SKM-1 (cell line): ENCODE measurements at regions not wholly inside any gene's neighbourhood (a gene's known extent, or its start where the extent isn't known, plus 50 kb on each side); places are given as distances from the start of the nearest gene placed in this dataset.
"Not testable (repeated sequence)": the region's sequence is repeated elsewhere in the genome, so short reads cannot be mapped to it uniquely, and the experiment has no call there.

Experiments used
- DNase-seq: peaks from one replicate; lab custom pipeline; 2025; ENCODE audit not compliant: unreplicated experiment; lab: John Stamatoyannopoulos, UW

DNA sequence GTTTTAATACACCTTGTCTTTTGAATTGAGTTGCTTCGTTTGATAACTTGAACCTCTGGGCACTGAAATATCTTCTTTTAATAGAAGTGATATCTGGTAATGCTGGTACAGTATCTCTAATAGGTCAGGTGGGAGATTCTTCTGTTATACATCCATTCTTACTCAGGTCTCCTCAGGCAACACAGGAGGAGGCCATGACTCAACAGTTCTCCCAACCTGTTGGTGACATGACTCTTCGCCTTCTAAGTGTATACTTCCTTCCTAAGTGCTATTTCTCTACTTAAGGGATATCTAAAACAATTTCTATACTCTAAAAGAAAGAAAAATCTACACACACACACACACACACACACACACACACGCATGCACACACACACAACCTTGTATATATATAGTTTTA is 509.1 kb downstream of the PCNX1 start:
- no peak for DNase-seq

DNA sequence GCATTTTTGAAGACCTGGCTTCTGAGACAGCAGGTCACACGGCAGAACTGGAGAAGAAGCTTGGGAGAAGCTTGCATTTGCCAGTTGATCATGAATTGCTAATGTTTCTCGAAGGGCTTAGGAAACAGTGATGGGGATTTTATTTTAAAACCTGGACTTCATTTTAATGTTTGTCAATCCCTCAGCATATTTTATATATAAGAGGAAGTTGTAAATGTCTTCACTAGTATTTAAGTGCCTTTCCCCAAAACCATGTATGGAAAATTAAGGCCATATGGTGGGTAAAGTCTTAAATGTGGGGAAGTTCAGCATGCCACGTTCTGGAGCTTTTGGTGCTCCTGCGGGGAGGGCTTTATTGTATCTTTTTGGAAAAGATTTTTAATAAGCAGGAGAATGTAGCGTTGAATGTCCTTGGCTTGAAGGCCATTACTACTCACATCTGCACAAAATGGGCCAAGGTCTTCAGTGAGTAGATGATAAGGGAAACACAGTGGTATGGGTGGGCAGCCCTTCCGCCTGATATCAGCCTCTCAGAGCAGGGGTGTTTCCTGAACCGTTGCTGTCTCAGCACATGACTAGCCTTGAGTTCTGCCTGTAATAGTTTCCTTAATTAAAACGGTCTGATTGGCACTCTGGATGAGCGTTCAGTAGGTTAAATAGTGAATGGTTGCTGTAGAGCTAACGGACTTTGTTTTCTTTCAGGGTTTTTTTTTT is 511.4 kb downstream of the PCNX1 start:
- DNase-seq = no peak

DNA sequence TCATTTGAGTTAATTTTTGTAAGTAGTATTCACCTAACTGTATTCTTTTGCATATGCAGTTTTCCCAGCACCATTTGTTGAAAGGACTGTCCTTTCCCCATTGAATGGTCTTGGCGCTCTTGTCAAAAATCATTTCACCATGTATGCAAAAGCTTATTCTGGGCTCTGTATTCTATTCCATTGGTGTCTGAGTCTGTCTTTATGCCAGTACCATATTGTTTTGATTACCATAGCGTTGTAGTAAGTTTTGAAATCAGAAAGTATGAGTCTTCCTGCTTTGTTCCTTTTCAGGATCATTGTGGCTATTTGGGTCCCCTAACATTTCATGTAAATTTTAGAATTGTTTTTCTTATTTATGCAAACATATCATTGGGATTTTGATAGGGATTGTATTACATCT is 508.7 kb upstream of the RGS6 start:
- no peak for DNase-seq

DNA sequence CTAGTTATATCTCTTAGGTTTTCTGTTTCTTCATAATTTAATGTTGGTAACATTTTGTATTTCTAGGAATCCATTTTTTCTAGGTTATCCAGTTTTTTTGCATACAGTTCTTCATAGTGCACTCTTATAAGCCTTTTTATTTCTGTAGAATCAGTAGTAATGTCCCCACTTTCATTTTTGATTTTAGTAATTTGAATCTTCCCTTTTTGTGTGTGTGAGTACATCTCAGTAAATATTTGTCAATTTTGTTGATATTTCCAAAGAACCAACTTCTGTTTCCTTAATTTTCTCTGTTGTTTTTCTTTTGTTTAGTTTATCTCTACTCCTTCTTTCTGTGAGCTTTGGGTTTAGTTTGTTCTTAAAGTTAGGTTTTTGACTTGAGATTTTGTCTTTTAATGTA is 507.3 kb upstream of the RGS6 start:
- no peak for DNase-seq

DNA sequence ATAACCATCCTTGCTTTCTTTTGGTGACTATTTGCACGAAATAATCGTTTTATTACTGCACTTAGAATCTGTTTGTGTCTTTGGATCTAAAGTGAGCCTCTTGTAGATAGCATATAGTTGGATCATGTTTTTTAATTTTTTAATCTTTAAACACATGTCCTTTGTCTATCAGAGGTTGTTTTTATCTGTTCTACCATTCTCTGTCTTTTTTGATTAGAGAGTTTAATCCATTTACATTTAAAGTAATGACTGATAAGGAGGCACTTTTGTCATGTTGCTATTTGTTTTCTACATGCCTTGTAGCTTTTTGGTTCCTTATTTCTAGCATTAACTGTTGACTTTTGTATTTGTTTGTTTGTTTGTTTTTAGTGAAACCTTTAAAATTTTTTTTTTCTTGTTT is 506.2 kb upstream of the RGS6 start:
- no peak for DNase-seq

DNA sequence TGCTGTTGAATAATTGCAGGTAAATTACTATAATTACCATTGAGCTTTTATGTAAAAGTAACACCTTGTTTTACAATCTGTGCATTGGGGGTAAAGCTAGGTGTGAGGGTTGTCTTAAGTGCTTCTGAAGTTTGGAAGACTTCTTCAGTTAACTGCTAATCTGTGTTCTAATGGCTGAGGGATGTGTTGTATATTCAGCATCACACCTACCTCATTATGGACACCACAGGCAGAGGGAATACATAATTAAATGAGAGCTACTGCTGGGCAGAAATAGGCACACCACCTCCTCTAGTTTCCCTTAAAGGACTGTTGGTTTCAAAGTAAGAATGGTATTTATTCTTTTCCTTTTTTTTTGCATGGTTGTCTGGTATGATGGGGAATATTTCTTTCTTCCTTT is 502.3 kb upstream of the RGS6 start:
- no peak for DNase-seq

DNA sequence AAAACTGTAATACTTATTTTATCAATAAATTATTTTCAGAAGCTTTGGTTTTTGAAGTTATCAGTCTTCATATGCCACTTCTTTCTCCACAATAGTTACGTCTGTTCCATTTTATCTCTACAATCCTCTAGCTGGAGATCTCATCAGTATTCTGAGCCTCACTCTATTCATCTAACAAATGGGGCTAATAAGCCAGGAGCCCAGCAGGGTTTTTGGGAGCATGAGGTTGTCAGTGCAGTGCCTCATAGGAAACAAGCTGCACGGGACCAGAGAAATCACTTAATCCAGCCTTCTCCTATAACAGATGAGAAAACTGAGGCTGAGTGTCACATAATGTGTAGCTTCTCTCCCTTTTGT is 501.9 kb upstream of the RGS6 start:
- DNase-seq = no peak

DNA sequence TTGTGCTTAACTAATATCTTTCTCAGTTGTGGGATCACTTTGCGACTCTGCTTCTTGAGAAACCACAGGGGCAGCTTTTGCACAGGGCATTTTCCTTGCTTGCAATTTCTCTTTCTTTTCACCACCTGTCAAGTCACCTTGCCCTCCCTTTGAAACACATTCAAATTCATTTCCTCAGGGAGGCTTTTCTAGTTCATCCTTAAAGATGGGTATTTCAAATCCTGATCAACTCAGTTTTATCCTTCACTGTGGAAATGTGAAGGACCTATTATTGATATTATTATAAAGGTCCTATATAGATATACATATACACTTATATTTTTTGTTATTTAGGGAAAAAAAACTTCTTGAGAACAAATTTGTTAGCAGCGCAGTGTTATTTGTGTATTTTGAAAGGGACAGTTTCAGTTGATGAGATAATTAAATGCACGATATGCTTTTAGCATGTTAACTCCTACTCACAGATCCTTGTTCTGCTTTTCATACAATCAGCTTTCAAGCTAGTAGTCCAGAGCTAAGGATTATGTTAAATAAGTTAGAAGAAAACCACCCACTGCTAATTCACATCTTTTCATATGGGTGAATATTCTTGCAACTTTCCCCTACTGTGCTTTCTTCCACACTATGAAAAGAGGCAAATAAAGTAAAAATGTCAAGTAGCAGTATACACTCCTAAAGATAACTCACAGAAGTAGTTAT is 501.4 kb upstream of the RGS6 start:
- DNase-seq = no peak

DNA sequence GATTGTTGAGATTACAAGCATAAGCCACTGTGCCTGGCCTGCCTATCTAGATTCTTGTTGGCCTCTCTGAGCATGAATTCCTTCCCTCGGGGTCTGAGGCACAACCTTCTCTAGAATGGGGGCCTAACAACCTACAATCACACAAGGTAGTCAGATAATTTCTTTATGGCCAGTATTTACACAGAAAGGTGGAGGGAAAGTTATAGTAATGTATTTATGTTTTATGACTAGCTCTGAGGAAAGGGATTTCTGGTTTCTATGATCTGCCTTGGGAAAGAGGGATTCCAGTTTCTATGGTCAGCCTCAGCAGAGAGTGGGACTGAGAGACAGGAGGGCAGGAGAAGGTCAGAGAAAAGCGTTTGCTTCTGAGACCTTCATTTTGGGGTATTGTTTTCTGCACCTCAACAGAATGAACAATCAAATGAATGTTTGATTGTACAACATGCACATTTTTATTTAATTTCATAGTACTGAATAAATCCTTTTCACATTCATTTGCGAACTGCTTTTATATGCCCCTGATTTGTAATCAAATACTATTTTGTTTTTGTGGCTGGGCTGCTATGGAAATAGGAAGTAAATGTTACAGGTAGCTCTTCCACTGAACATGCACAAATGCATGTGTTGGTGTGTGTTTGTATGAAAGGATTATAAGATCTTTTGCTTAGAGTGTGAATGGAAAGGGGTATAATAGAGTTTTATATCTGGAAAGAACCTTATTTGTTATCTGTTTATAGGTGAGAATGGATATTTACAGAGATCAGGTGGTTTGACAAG is 499.7 kb upstream of the RGS6 start:
- DNase-seq = no peak

DNA sequence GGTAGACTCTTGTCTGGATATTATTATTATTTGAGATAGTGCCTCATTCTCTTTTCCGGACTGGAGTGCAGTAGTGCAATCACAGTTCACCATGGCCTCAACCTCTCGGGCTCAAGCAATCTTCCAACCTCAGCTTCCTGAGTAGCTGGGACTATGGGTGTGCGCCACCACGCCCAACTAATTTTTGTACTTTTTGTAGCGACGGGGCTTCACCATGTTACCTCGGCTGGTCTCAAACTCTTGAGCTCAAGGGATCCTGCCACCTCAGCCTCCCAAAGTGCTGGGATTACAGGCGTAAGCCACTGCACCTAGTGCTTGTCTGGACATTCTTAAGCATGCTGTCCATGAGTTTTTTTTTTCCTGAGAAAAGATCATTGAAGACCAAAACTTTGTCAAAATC is 498.9 kb upstream of the RGS6 start:
- no peak for DNase-seq

DNA sequence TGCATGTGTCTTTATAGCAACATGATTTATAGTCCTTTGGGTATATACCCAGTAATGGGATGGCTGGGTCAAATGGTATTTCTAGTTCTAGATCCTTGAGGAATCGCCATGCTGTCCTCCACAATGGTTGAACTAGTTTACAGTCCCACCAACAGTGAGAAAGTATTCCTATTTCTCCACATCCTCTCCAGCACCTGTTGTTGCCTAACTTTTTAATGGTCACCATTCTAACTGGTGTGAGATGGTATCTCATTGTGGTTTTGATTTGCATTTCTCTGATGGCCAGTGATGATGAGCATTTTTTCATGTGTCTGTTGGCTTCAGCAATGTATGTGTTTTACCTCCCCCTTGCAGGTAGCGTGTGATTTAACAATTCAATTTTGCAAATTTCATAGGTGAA is 496.6 kb upstream of the RGS6 start:
- DNase-seq = not testable (repeated sequence)

DNA sequence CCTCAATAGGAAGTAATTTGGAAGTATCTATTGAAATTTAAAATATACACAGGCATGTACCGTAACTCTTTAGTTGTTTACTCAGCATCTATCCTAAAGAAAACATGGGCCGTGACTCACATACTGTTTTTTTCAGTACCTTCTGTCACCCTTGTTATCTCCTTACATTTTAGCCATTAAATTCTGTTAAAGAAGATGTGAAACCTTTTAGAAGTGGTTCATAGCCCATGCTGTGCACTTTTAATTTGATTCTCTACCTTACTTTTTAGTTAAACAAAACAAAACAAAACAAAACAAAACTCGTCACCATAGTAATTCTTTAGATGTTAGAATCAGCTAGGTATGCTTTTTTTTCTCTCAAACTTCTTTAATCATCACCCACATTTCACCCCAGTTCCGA is 494.4 kb upstream of the RGS6 start:
- no peak for DNase-seq

DNA sequence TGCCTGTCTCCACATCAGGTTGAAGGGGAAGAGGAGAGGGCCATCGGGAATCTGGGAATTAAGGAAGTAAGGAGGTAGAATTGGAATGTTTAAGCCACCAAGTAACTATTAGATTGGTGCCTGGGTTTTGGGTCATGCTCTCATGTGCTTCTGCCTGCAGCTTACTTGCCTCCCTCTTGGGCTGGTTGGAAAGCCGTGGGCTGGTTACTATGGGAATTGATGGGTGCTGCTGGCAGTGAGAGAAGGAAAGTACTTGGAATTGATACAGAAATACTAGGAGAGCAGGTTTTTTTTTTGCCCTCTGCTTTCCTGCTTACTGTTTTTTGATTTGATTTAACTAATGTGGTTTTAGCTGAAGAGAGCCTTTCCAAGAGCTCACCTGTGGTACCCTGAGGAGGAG is 493.5 kb upstream of the RGS6 start:
- no peak for DNase-seq

DNA sequence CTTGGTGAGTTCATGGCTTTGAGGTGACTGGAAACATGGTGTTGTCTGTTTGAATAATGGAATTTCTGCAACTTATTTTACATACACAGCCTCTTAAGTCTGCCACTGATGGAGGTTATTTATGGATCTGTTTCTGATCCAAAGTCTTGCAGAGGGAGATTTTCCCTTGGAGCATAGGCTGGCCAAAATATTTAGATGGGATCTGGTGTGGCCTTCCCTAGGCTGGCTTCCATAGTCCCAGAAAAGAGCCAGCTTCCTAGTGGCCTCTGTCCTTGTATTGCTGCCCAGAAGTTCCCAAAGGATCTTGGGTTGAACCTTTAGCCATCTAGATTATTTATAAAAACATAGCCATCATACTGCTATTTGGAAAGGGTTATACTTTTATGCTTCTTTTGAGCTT is 491.1 kb upstream of the RGS6 start:
- DNase-seq = no peak

DNA sequence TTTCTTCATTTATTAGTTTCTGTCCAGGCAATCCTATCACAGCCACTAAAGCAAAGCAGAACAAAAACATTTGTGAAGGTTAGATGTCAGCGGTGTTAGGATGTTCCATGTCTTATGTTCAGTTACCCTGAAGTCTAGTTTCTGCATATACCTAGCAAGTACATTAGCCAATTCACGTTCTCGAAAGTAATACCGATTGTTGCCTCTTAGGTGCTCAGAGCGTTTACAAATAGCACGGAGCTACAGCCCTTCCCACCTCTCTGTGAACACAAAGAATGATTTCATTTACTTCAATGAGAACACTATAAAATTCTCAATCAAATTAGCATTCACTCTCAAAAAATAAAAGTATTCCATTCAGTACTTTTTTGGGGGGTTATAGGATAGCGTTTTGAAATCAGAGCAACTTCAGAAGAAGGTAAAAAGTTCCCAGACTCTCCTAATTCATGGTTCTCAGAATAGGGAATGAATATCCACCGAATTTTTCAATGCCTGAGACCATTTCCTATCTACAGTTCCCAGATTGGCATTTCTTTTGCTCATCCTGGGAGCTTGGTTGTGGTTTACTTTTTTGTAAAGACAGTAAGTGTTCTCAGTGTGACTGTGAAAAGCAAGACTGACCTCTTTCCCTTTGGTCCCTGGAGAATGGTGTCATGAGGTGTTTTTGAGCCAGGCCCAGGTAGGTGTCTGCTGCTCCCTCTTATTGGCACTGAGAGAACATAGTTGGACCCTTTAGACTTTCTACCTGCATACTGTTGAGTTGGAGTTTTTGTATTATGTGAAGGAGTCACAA is 488.0 kb upstream of the RGS6 start:
- no peak for DNase-seq

DNA sequence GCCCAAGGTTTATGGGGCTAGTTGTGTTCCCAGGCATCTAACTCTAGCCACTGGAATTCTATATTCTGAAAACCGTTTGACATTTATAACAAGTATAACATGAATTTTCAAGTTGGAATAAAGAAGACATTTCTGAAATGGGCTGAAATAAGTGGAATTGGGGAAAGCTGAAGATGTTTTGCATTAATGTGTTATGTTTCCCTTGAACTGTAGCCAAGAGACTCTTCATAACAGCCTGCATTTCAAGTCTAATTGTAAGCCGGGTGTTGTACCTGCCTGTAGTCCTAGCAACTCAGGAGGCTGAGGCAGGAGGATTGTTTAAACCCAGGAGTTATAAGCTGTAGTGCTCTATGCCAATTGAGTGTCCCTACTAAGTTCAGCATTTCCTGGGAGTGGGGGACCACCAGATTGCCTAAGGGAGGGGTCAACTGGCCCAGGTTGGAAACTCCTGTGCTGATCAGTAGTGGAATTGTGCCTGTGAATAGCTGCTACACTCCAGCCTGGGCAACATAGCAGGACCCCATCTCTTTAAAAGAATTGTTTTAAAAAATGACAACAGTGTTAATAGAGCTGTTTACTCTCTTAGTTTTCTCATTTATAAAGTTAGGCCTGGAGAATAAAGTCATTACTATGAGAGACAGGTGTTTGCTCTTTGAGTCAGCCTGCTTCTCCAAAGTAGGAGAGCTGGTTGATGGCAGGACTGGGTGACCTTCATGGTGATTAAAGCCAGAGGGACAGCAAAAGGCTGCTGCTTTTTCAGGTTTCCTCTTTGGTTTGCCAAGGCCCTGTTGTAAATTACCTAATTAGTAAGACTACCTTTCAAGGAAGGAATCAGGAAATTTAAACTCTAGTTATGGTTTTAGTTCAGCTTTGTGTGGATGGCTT is 483.6 kb upstream of the RGS6 start:
- no peak for DNase-seq

DNA sequence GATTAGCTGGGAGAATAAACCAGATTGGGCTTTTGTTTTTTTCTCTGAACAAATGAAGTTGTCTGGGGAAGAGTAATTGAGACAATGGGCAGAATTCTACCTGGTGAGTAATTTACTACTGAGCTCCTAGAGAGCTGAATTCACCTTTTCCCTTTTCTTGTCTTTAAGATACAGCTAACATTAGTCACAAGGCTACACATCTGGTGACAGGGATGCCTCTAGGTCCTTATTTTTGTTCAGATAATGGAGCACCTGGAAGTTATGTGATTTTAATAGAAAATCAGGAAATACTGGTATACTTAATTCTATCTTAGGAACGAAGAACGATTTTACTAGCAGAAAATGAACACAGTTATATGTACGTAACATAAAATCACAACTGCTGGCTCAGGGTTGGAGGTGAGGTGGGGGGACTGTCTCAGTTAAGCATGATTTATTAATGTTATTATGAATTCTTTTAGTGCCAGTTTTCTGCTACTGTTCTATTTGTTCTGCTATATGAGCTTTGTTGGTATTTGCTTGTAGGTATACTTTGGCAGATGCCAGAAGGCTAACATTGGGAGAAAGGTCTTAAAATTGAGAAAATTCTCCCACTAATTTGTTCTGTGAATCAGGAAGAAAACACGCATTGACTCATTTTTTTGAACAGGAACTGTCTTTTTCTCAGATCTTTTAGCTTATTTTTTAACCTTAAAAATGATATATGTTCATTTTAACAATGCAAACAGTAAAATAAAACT is 482.7 kb upstream of the RGS6 start:
- no peak for DNase-seq

DNA sequence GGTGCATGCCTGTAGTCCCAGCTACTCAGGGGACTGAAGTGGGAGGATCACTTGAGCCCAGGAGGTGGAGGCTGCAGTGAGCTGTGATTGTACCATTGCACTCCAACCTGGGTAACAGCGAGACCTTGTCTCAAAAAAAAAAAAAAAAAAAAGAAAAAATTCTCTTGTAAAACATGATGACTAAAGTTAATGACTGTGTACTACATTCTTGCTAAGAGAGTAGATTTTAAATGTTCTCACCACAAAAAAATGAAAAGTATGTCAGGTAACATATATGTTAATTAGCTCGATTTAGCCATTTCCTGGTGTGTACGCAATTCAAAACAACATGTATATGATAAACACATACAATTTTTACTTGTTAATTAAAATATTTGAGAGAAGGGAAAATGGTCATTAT is 480.7 kb upstream of the RGS6 start:
- DNase-seq = no peak

DNA sequence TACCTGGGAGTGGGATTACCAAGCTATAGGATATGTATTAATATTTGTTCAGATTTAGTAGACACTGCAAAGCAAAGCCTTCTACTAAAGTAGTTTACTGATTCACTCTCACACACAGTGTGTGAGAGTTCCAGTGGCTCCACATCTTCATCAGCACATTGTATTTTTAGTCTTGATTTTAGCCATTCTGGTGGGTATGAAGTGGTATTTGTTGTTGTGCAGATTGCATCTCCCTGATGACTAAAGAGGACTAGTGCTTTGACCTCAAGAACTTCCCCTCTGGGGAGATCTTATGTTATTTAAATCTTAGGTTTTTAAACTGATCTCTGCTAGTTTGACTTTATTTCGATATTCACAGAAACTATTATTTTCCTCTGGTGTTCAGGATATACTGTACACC is 479.7 kb upstream of the RGS6 start:
- no peak for DNase-seq

DNA sequence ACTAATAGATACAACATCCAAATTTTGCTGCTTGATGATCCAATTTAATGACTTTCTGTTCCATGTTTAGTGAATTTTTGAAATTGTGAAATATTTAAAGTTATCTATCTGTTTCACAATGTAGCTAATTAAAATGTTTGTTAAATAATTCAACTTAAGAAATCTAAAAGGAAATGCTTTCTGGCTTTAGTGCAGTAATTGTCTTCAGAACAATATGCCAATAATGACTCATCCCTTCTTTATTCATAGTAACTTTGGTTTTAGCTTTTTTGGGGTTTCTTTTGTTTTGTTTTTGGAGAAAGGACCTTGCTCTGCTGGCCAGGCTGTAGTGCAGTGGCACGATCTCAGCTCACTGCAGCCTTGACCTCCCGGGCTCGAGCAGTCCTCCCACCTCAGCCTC is 479.2 kb upstream of the RGS6 start:
- no peak for DNase-seq
